ENCODE measurements at regions not wholly inside any gene's neighbourhood (a gene's known extent, or its start where the extent isn't known, plus 50 kb on each side); places are given as distances from the start of the nearest gene placed in this dataset.

GRCh38 chr7:114217026-114217806 lies 197.4 kb upstream of the FOXP2 start:
- no peak for TF ChIP-seq CTCF (IDR thresholded peaks at IDR 0.05)
- Histone ChIP-seq H3K4me1 (no peaks in the 10 kb centered on the region), H2AFZ (no peak overlapping the region), H3K27me3 (ENCODE audit: control insufficient read depth, insufficient read depth, low read length) (no peaks in the 10 kb centered on the region), H3K9me3 (ENCODE audit: control insufficient read depth, low read length) (no peaks in the 10 kb centered on the region), H3K4me3 (ENCODE audit: low read depth, low read length) (no peak overlapping the region), H3K27ac (no peak overlapping the region), H3K79me2 (no peaks in the 10 kb centered on the region), H3K4me2 (ENCODE audit: low read length) (no peak overlapping the region), H3K36me3 (ENCODE audit: control insufficient read depth, insufficient read depth, low read length) (no peaks in the 10 kb centered on the region), H3K9ac (no peak overlapping the region)

- no peak for TF ChIP-seq CTCF (IDR thresholded peaks at IDR 0.05)
- no peaks in the 10 kb centered on the region for H3K27me3 ChIP-seq (ENCODE audit: control insufficient read depth, insufficient read depth, low read length)
- H2AFZ ChIP-seq: no peak overlapping the region
- H3K27ac ChIP-seq: no peak overlapping the region
- H3K4me2 ChIP-seq (ENCODE audit: low read length): no peak overlapping the region
- no peak overlapping the region for H3K9ac ChIP-seq
- H3K79me2 ChIP-seq: no peaks in the 10 kb centered on the region
- no peaks in the 10 kb centered on the region for H3K4me1 ChIP-seq
- H3K36me3 ChIP-seq (ENCODE audit: control insufficient read depth, insufficient read depth, low read length): no peaks in the 10 kb centered on the region
- no peaks in the 10 kb centered on the region for H3K9me3 ChIP-seq (ENCODE audit: control insufficient read depth, low read length)
- no peak overlapping the region for H3K4me3 ChIP-seq (ENCODE audit: low read depth, low read length)
These were observed 200.1 kb upstream of the FOXP2 start for GRCh38 chr7:114214466-114214865.

GRCh38 chr7:114212721-114213429 lies 201.7 kb upstream of the FOXP2 start:
- Histone ChIP-seq H3K27ac (no peak overlapping the region), H3K27me3 (ENCODE audit: control insufficient read depth, insufficient read depth, low read length) (no peaks in the 10 kb centered on the region), H2AFZ (no peak overlapping the region), H3K4me3 (ENCODE audit: low read depth, low read length) (no peak overlapping the region), H3K36me3 (ENCODE audit: control insufficient read depth, insufficient read depth, low read length) (no peaks in the 10 kb centered on the region), H3K9me3 (ENCODE audit: control insufficient read depth, low read length) (no peaks in the 10 kb centered on the region), H3K4me1 (no peaks in the 10 kb centered on the region), H3K4me2 (ENCODE audit: low read length) (no peak overlapping the region), H3K9ac (no peak overlapping the region), H3K79me2 (no peaks in the 10 kb centered on the region)
- TF ChIP-seq CTCF (IDR thresholded peaks at IDR 0.05): no peak

GRCh38 chr7:114209968-114210367 lies 204.6 kb upstream of the FOXP2 start:
- Histone ChIP-seq H3K79me2 (no peaks in the 10 kb centered on the region), H3K9ac (no peak overlapping the region), H3K4me3 (ENCODE audit: low read depth, low read length) (no peak overlapping the region), H3K9me3 (ENCODE audit: control insufficient read depth, low read length) (no peaks in the 10 kb centered on the region), H2AFZ (no peak overlapping the region), H3K27me3 (ENCODE audit: control insufficient read depth, insufficient read depth, low read length) (no peaks in the 10 kb centered on the region), H3K27ac (no peak overlapping the region), H3K4me1 (no peaks in the 10 kb centered on the region), H3K4me2 (ENCODE audit: low read length) (no peak overlapping the region), H3K36me3 (ENCODE audit: control insufficient read depth, insufficient read depth, low read length) (no peaks in the 10 kb centered on the region)
- TF ChIP-seq CTCF (IDR thresholded peaks at IDR 0.05): no peak

All from parathyroid adenoma (tissue), 2 donors.